Mucosa of rectum (tissue), 2 donors: ENCODE measurements at regions not wholly inside any gene's neighbourhood (a gene's known extent, or its start where the extent isn't known, plus 50 kb on each side); places are given as distances from the start of the nearest gene placed in this dataset.

ENCODE experiments used
- H3K27ac ChIP-seq, 2 donors: one replicate each; pipeline ENCODE4 v1.7.0; 2013; ENCODE audit warnings: inconsistent platforms in 2 of 2, low read depth in 2 of 2, low read length in 2 of 2
- H3K27me3 ChIP-seq, 2 donors: one replicate each; pipeline ENCODE4 v1.7.0; 2013; ENCODE audit warnings: low read length in 2 of 2; ENCODE audit not compliant: control insufficient read depth in 2 of 2, insufficient read depth in 2 of 2
- H3K36me3 ChIP-seq, 2 donors: one replicate each; pipeline ENCODE4 v1.7.0; 2013; ENCODE audit warnings: low read length in 2 of 2; ENCODE audit not compliant: control insufficient read depth in 2 of 2, insufficient read depth in 2 of 2
- H3K4me1 ChIP-seq, 2 donors: one replicate each; pipeline ENCODE4 v1.7.0; 2013; ENCODE audit warnings: low read length in 2 of 2, mild to moderate bottlenecking in 1 of 2; ENCODE audit not compliant: control insufficient read depth in 2 of 2, insufficient read depth in 2 of 2
- H3K4me3 ChIP-seq, 2 donors: one replicate each; pipeline ENCODE4 v1.7.0; 2013; ENCODE audit warnings: low read length in 2 of 2
- H3K9ac ChIP-seq, 2 donors: one replicate each; pipeline ENCODE4 v1.7.0; 2013; ENCODE audit warnings: low read length in 2 of 2, low read depth in 1 of 2, mild to moderate bottlenecking in 1 of 2
- H3K9me3 ChIP-seq, 2 donors: one replicate each; pipeline ENCODE4 v1.7.0; 2013; ENCODE audit warnings: low read length in 2 of 2; ENCODE audit not compliant: control insufficient read depth in 2 of 2
- donor health status: healthy.
- donor health status: Normal muscosa, but diverticular disease.

DNA sequence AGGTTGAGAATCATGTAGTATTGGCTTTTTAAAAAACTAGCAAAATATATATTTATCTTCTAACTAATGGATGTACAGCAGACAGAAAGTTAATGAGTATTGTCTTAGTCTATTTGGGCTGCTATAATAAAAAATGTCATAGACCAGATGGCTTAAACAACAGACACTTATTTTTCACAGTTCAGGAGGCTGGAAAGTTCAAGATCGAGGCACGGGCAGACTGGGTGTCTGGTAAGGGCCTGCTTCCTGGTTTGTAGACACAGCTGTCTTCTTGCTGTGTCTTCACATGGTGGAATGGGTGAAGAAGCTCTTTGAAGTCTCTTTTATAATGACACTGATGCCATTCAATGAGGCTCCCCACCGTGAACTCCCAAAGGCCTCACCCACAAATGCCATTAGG lies 70.1 kb upstream of the KRR1 start:
- Histone ChIP-seq H3K36me3 (no peaks in the 10 kb centered on the region), H3K4me3 (no peak overlapping the region), H3K27ac (no peak overlapping the region), H3K9ac (no peak overlapping the region), H3K9me3 (no peaks in the 10 kb centered on the region), H3K4me1 (no peaks in the 10 kb centered on the region), H3K27me3 (no peaks in the 10 kb centered on the region)

DNA sequence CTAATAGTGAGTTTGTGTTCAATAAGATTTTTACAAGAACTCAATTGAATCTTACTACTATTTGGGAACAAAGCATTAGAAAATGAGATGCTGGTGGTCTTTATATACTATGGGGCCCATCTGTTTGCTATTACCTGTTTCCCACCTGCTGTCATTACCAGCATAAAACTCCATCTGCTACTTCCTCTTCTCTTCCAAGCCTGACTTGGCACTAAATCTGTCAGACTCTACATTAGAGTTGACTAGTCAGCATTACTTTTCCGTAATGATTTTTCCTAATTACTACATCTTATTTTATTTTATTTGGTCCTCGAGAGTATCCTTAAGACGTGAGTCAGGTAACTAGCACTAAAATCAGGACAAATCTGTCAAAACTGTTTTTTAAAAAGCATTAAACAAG lies 68.1 kb upstream of the KRR1 start:
- no peak overlapping the region for H3K4me3 ChIP-seq
- H3K36me3 ChIP-seq = no peaks in the 10 kb centered on the region
- H3K9me3 ChIP-seq = no peaks in the 10 kb centered on the region
- H3K4me1 ChIP-seq = no peaks in the 10 kb centered on the region
- H3K27me3 ChIP-seq = no peaks in the 10 kb centered on the region
- no peak overlapping the region for H3K27ac ChIP-seq
- H3K9ac ChIP-seq = no peak overlapping the region

DNA sequence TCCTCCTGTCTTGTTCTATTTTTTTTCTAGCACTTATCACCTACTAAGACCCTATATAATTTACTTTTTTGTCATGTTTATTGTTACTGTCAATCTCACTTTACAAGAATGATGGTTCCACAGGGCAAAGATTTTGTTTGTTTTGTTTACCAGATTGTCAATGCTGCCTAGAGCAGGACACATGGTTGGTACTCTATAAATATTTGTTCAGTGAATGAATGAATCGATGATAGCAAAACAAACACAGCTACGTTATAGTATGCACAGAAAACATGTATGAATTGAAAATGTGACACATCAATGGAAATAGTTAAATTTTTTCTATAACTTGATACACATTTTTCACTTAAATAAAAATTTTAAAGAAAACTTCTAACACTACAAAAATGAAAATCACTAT lies 67.1 kb upstream of the KRR1 start:
- Histone ChIP-seq H3K36me3 (no peaks in the 10 kb centered on the region), H3K4me3 (no peak overlapping the region), H3K27me3 (no peaks in the 10 kb centered on the region), H3K9me3 (no peaks in the 10 kb centered on the region), H3K27ac (no peak overlapping the region), H3K9ac (no peak overlapping the region), H3K4me1 (no peaks in the 10 kb centered on the region)

DNA sequence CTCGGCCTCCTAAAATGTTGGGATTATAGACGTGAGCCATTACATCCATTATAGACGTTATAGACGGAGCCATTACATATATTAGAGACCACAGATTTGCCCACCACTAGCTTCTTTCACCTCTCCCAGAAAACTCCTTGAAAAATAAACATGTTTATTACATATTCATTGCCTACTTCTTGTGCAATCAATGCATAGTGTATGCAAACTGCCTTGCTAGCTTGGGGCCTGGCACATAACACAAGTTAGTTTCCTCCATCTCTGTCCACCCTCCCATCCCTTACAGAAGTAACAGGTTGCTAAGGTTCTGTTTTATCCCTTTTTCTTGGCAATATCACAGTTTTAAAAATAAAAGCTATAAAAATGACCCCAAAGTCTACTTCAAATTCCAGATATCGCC lies 66.4 kb upstream of the KRR1 start:
- no peaks in the 10 kb centered on the region for H3K27me3 ChIP-seq
- H3K27ac ChIP-seq = no peak overlapping the region
- no peaks in the 10 kb centered on the region for H3K9me3 ChIP-seq
- H3K36me3 ChIP-seq = no peaks in the 10 kb centered on the region
- H3K4me3 ChIP-seq = no peak overlapping the region
- no peak overlapping the region for H3K9ac ChIP-seq
- H3K4me1 ChIP-seq = no peaks in the 10 kb centered on the region

DNA sequence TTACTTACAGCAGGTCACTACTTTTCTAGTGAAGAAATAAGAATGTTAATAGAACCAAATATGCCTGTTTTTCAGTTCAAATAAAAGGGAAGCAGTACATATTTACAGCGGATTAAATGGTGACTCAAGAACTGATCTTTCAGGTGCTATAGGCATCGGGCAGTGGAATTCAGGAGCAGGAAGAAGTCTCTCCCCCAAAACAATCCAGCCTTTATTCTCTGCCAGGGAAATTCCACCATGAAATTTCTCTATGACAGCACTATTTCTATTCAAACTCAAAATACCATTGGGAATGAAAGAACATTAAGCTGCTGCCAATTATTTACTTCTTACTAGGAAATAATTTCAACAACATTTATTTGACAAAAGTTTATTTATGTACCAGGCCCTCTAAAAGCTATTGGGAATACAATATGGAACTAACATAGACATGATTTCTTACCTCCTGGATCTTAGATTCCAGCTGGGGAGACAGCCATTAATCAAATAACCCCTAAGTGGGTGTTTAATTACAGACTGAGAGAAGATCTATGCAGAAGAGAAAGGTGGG lies 60.3 kb upstream of the KRR1 start:
- Histone ChIP-seq H3K27ac (no peak overlapping the region), H3K9ac (no peak overlapping the region), H3K9me3 (no peaks in the 10 kb centered on the region), H3K27me3 (no peaks in the 10 kb centered on the region), H3K36me3 (no peaks in the 10 kb centered on the region), H3K4me1 (no peaks in the 10 kb centered on the region), H3K4me3 (no peak overlapping the region)

DNA sequence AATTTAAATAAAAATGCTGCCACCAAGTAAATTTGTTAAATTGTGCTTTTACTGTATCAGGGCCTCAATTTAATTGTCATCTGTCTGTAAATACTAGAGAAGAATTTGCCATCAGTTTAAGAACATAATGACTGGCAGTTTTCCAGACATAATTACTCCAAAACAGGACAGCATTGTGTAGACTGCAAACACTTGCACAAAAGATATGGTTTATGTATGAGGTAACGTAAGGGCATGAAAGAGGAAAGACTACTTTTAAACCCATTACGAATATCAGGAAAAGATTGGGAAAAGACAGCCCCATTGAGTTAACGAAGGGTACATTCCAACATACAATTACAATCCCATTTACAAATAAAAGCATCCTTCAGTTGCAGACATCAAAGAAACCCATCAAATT lies 59.8 kb upstream of the KRR1 start:
- H3K4me3 ChIP-seq = no peak overlapping the region
- no peaks in the 10 kb centered on the region for H3K36me3 ChIP-seq
- H3K4me1 ChIP-seq = no peaks in the 10 kb centered on the region
- no peaks in the 10 kb centered on the region for H3K9me3 ChIP-seq
- no peak overlapping the region for H3K9ac ChIP-seq
- H3K27ac ChIP-seq = no peak overlapping the region
- H3K27me3 ChIP-seq = no peaks in the 10 kb centered on the region

DNA sequence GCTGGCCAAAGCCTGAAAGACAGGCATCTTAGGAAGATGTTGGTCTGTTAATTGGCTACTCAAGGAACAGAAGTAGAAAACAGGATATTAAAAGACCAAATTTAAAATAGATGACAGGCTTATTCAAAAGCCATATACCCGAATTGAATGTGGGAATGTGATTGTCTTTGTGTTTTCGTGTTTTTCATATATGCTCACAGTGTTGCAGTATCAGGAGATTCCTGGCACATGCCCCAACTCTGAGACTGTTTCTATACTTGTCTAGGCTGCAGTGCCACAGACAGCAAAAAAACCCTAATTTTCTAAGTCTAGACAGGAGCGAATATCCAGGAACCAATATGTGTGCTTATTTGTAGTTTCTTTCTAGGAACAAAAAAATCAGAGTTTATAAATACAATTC lies 57.4 kb upstream of the KRR1 start:
- no peak overlapping the region for H3K27ac ChIP-seq
- no peak overlapping the region for H3K4me3 ChIP-seq
- H3K9ac ChIP-seq = no peak overlapping the region
- H3K9me3 ChIP-seq = no peaks in the 10 kb centered on the region
- H3K27me3 ChIP-seq = no peaks in the 10 kb centered on the region
- no peaks in the 10 kb centered on the region for H3K4me1 ChIP-seq
- no peaks in the 10 kb centered on the region for H3K36me3 ChIP-seq

DNA sequence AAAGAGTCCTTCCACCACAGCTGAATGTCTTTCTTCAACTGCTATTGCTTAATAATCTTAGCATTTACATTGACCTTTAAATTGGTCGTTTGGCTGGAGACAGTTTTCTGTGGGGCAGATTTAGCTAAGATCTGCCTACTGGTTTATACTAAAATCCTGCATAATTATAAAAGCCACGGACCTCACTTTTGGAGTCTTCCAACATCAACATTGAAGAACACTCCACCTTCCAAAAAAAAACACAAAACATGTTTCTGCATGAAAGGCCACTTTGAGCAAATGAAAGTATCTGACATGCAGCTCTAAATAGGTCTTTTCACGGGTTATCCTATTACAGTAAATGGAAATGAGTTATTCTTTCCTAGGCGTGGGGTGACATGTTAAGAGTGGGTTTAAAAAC lies 57.0 kb upstream of the KRR1 start:
- Histone ChIP-seq H3K9ac (no peak overlapping the region), H3K27me3 (no peaks in the 10 kb centered on the region), H3K27ac (no peak overlapping the region)

DNA sequence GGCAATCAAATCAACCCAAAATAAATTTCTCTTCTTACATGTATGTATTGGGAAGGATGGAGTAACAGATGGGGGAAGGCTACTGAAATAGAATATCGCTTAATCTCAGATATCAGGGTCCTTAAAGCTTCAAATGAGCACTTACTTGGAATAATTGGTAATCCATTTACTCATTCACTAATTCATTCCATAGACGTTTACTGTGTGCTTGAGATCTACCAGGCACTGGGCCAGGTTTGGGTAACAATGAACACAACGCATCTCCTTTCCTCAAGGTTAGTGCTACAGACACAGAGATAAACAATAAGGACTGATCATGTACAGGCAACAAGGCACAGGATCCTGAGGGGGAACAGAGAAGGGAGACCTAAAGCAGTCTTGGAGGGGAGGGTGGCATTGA lies 54.4 kb upstream of the KRR1 start:
- no peak overlapping the region for H3K9ac ChIP-seq
- no peaks in the 10 kb centered on the region for H3K27me3 ChIP-seq
- H3K36me3 ChIP-seq = no peaks in the 10 kb centered on the region
- no peak overlapping the region for H3K4me3 ChIP-seq
- H3K27ac ChIP-seq = no peak overlapping the region
- no peaks in the 10 kb centered on the region for H3K9me3 ChIP-seq
- H3K4me1 ChIP-seq = no peaks in the 10 kb centered on the region

More for the DNA sequence above, 57.0 kb upstream of the KRR1 start:
- H3K4me3 ChIP-seq = no peak overlapping the region
- H3K4me1 ChIP-seq = no peaks in the 10 kb centered on the region
- no peaks in the 10 kb centered on the region for H3K9me3 ChIP-seq
- no peaks in the 10 kb centered on the region for H3K36me3 ChIP-seq

DNA sequence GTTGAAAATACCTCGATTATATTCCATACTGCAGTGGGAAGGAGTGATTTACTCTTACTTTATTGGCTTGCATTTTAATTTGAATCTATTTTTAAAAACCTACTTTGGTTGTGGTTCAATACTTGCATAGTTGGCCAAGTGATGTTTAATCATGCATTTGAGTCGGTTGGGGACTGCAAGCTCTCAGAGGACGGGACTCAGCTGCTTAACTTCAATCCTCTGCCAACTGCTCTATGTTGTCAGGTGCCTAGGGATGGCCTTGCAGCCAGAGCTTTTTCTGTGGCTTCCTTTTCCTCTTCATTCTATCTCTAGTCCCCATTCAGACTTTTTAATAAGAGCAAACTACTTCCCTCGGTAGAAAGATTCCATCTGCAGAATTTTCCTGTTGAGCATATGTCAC lies 53.4 kb upstream of the KRR1 start:
- H3K27ac ChIP-seq = no peak overlapping the region

DNA sequence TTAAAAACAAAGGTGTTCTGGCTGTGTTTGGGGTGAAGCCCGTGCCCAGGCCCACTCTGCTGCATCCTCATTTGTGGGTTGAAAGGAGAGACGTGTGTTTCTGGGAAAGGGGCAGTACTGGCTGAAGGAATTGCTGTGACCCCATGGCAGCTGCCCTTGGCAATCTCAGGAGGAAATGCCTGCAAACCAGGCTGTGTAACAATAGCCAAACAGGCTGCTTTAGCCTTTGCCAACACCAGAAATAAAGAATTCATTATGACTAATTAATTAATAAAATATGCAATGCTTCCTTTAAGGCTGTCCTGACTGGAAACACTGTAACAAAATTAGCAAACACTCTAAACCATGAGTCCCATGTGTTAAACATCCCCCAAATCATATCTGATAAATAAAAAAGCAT lies 53.0 kb upstream of the KRR1 start:
- Histone ChIP-seq H3K4me3 (no peak overlapping the region), H3K27me3 (no peaks in the 10 kb centered on the region), H3K36me3 (no peaks in the 10 kb centered on the region), H3K4me1 (no peaks in the 10 kb centered on the region), H3K9me3 (no peaks in the 10 kb centered on the region), H3K9ac (no peak overlapping the region), H3K27ac (no peak overlapping the region)

More for the DNA sequence above, 53.4 kb upstream of the KRR1 start:
- Histone ChIP-seq H3K9me3 (no peaks in the 10 kb centered on the region), H3K4me1 (no peaks in the 10 kb centered on the region), H3K4me3 (no peak overlapping the region), H3K36me3 (no peaks in the 10 kb centered on the region), H3K9ac (no peak overlapping the region), H3K27me3 (no peaks in the 10 kb centered on the region)
